ENCODE measurements at regions not wholly inside any gene's neighbourhood (a gene's known extent, or its start where the extent isn't known, plus 50 kb on each side); places are given as distances from the start of the nearest gene placed in this dataset.
"Not testable (repeated sequence)": the region's sequence is repeated elsewhere in the genome, so short reads cannot be mapped to it uniquely, and the experiment has no call there.

DNA sequence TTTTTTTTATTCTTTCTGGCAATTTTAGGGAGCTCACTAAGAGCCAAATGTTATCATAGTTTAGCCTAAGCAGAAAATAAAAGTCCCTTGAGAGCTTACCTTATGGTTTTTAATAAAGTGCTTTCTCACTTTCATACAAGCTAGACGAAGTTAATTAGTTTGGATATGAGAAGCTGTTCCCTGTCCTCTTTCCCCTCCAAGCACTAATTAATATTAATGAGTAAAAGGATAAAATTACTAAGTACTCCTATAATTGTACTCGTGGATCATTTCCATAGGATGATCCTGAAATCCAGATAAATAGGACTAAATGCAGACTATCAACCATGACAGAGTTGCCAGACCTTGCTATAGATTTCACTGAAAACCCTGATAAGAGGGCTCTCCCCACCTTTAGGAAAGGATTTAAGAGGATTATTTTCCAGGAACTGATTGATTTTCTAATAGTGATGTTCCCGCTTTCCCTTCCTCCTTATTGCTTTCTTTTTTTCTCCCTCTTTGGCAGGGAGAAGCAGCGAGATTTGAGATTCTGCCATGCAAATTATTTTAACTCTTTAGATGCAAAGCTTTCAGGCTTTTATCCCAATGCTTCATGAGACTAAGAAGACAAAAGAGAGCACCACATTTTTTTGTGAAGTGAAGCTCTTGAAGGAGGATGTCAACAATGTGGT is 58.3 kb upstream of the HECW1 start:
- no peak for DNase-seq

- DNase-seq = no peak
These were observed 55.3 kb upstream of the HECW1 start for GRCh38 chr7:43057141-43057540.

- DNase-seq = no peak
These were observed 54.0 kb upstream of the HECW1 start for GRCh38 chr7:43058271-43059066.

DNA sequence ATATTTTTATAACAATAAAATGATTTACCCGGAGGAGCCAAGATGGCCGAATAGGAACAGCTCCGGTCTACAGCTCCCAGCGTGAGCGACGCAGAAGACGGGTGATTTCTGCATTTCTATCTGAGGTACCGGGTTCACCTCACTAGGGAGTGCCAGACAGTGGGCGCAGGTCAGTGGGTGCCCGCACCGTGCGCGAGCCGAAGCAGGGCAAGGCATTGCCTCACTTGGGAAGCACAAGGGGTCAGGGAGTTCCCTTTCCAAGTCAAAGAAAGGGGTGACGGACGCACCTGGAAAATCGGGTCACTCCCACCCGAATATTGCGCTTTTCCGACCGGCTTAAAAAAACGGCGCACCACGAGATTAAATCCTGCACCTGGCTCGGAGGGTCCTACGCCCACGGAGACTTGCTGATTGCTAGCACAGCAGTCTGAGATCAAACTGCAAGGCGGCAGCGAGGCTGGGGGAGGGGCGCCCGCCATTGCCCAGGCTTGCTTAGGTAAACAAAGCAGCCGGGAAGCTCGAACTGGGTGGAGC is 53.3 kb upstream of the HECW1 start:
- not testable (repeated sequence) for DNase-seq

Data from activated CD4-positive, alpha-beta T cell treated with anti-CD3 and anti-CD28 coated beads, Interleukin-10, Interleukin-2, amounts not matched to agents 100 ng/mL and 50 ng/mL, durations not matched to agents 16 hours and 8 hours (primary cell).